Neuron (in vitro differentiated cells): ENCODE measurements at regions not wholly inside any gene's neighbourhood (a gene's known extent, or its start where the extent isn't known, plus 50 kb on each side); places are given as distances from the start of the nearest gene placed in this dataset.

Experiments used
- H2AFZ ChIP-seq: one replicate; pipeline ENCODE4 v1.6.1; 2013; ENCODE audit warnings: low read depth, mild to moderate bottlenecking, inconsistent platforms, low read length, moderate library complexity
- H3K27me3 ChIP-seq: one replicate; pipeline ENCODE4 v1.6.1; 2013; ENCODE audit warnings: low read length; ENCODE audit not compliant: insufficient read depth
- H3K36me3 ChIP-seq: one replicate; pipeline ENCODE4 v1.6.1; 2013; ENCODE audit warnings: low read length; ENCODE audit not compliant: insufficient read depth
- H3K4me1 ChIP-seq: one replicate; pipeline ENCODE4 v1.6.1; 2013; ENCODE audit warnings: low read length; ENCODE audit not compliant: insufficient read depth
- H3K4me3 ChIP-seq: 2 replicates; pipeline ENCODE4 v1.5.1; 2013; ENCODE audit warnings: mild to moderate bottlenecking, low read length, moderate library complexity
- H3K9me3 ChIP-seq: one replicate; pipeline ENCODE4 v1.6.1; 2013; ENCODE audit warnings: low read length

GRCh38 chr6:14463110-14463509 lies 345.5 kb downstream of the CD83 start:
- H3K36me3 ChIP-seq: no peaks in the 10 kb centered on the region
- H3K27me3 ChIP-seq: no peaks in the 10 kb centered on the region
- H3K4me1 ChIP-seq: no peaks in the 10 kb centered on the region
- no peak overlapping the region for H2AFZ ChIP-seq
- no peaks in the 10 kb centered on the region for H3K9me3 ChIP-seq
- no peak overlapping the region for H3K4me3 ChIP-seq

GRCh38 chr6:14464055-14464454 lies 346.5 kb downstream of the CD83 start:
- Histone ChIP-seq H2AFZ (no peak overlapping the region), H3K27me3 (no peaks in the 10 kb centered on the region), H3K9me3 (no peaks in the 10 kb centered on the region), H3K36me3 (no peaks in the 10 kb centered on the region), H3K4me1 (peaks cover 4% of the 10 kb centered on the region), H3K4me3 (no peak overlapping the region)

- no peak overlapping the region for H2AFZ ChIP-seq
- no peaks in the 10 kb centered on the region for H3K9me3 ChIP-seq
- H3K27me3 ChIP-seq: no peaks in the 10 kb centered on the region
- peaks cover 4% of the 10 kb centered on the region for H3K4me1 ChIP-seq
- no peaks in the 10 kb centered on the region for H3K36me3 ChIP-seq
- no peak overlapping the region for H3K4me3 ChIP-seq
Observed at GRCh38 chr6:14464716-14465115, 347.1 kb downstream of the CD83 start.

- Histone ChIP-seq H3K36me3 (no peaks in the 10 kb centered on the region), H3K4me3 (no peak overlapping the region), H3K9me3 (no peaks in the 10 kb centered on the region), H3K4me1 (peaks cover 4% of the 10 kb centered on the region), H3K27me3 (no peaks in the 10 kb centered on the region), H2AFZ (no peak overlapping the region)
Observed at GRCh38 chr6:14466278-14466677, 348.7 kb downstream of the CD83 start.

GRCh38 chr6:14467591-14467990 lies 350.0 kb downstream of the CD83 start:
- no peaks in the 10 kb centered on the region for H3K36me3 ChIP-seq

DNA sequence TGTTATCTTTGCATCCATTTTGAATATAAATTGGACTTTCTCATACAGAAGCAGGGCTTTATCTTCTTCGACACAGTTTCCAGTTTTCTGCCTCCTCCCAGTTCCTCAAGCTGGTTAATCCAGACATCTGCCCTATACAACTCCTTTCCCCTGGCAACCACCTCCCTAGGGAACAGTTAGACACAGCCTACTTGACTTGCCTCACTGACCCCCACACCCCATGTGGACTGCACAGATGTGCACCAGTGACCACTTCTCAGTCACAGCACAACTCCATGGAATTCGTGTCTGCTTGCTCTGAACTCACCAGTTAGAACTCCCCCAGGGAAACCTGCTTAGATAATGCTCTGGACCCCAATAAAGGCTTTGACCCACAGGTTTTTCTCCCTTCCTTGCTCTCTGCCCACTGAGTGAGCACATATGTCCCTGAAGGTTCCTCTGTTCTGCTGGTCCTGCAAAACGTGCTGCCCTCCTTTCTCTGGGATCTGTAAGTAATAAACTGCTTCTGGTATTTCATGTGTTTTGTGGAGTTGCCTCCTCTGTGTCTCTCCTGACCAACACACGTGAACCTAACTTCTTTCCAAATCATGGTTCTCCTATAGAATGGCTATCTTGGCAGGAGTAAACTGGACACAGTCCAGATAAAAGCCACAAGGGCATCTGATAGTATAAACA lies 351.2 kb downstream of the CD83 start:
- Histone ChIP-seq H3K4me1 (peaks cover 4% of the 10 kb centered on the region), H3K4me3 (no peak overlapping the region), H3K36me3 (no peaks in the 10 kb centered on the region), H2AFZ (no peak overlapping the region), H3K9me3 (no peaks in the 10 kb centered on the region), H3K27me3 (no peaks in the 10 kb centered on the region)

More at GRCh38 chr6:14467591-14467990, 350.0 kb downstream of the CD83 start:
- Histone ChIP-seq H3K27me3 (no peaks in the 10 kb centered on the region), H3K9me3 (no peaks in the 10 kb centered on the region), H3K4me3 (no peak overlapping the region), H3K4me1 (peaks cover 4% of the 10 kb centered on the region), H2AFZ (no peak overlapping the region)

- no peaks in the 10 kb centered on the region for H3K9me3 ChIP-seq
- no peaks in the 10 kb centered on the region for H3K36me3 ChIP-seq
- H3K4me1 ChIP-seq: peaks cover 4% of the 10 kb centered on the region
- no peaks in the 10 kb centered on the region for H3K27me3 ChIP-seq
- H3K4me3 ChIP-seq: no peak overlapping the region
- H2AFZ ChIP-seq: no peak overlapping the region
Observed at GRCh38 chr6:14470101-14470500, 352.5 kb downstream of the CD83 start.

DNA sequence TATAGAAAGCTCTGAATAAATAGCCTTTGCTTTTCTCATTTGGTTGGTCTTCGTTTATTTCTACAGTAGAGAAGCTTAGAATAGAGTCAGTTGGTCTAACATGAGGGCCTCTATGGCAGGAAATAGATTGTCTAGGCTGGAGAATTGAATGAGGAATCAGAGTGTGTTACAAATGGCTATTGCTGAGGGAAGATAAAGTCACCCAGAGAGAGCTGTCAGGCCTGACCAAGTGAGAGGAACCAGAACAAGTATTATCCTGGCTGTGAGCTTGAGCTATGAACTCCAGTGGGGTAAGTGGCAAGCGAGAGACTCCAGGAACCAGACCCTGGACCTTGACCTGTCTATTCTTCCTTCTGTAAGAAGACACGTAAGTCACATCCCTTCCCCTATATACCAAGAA lies 353.1 kb downstream of the CD83 start:
- H3K4me1 ChIP-seq: peaks cover 4% of the 10 kb centered on the region
- H3K9me3 ChIP-seq: no peaks in the 10 kb centered on the region
- no peaks in the 10 kb centered on the region for H3K36me3 ChIP-seq
- H3K27me3 ChIP-seq: no peaks in the 10 kb centered on the region
- H3K4me3 ChIP-seq: no peak overlapping the region
- H2AFZ ChIP-seq: no peak overlapping the region

GRCh38 chr6:14472255-14472985 lies 354.8 kb downstream of the CD83 start:
- H3K9me3 ChIP-seq: no peaks in the 10 kb centered on the region

DNA sequence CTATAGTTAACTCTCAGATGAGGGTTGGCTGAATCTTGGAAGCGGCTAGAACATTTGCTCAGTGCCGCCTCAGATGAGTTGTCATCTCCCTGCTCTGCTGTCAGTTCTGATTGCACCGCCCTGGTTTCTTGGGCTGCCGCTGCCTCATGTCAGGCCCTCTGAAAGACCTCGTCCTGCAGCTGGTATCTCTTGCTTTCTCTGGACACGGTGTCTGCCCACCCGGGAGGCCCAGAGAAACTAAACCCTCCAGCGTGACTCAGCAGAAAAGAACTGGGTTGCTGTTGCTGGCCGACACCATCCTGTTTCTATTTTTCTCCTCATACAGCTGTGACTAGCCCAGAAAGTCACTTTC lies 355.4 kb downstream of the CD83 start:
- Histone ChIP-seq H3K27me3 (no peaks in the 10 kb centered on the region), H3K4me1 (peaks cover 4% of the 10 kb centered on the region), H2AFZ (no peak overlapping the region), H3K4me3 (no peak overlapping the region), H3K9me3 (no peaks in the 10 kb centered on the region), H3K36me3 (no peaks in the 10 kb centered on the region)

More at GRCh38 chr6:14472255-14472985, 354.8 kb downstream of the CD83 start:
- H3K4me3 ChIP-seq: no peak overlapping the region
- no peaks in the 10 kb centered on the region for H3K36me3 ChIP-seq
- H3K4me1 ChIP-seq: peaks cover 4% of the 10 kb centered on the region
- no peak overlapping the region for H2AFZ ChIP-seq
- no peaks in the 10 kb centered on the region for H3K27me3 ChIP-seq

DNA sequence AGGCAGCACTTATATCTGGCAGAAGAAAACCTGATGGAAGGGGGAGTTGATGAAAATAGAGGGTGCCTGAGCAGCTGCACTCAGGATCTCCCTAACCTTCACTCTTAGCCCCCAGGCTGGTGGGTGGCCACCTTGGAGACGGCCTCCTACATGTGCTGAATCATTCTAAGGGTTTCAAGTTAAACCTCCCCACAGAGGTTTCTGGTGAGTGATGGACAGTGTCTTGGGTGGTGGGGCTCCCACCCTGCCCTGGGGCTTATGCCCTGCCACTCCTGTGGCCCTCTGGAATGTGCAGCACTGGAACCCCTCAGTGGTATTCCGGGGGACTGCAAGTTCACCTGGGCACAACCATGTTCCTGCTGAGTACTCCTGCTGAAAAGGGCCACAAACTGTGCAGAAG lies 357.2 kb downstream of the CD83 start:
- Histone ChIP-seq H2AFZ (no peak overlapping the region), H3K36me3 (no peaks in the 10 kb centered on the region), H3K9me3 (no peaks in the 10 kb centered on the region), H3K4me3 (no peak overlapping the region), H3K27me3 (no peaks in the 10 kb centered on the region), H3K4me1 (no peaks in the 10 kb centered on the region)

DNA sequence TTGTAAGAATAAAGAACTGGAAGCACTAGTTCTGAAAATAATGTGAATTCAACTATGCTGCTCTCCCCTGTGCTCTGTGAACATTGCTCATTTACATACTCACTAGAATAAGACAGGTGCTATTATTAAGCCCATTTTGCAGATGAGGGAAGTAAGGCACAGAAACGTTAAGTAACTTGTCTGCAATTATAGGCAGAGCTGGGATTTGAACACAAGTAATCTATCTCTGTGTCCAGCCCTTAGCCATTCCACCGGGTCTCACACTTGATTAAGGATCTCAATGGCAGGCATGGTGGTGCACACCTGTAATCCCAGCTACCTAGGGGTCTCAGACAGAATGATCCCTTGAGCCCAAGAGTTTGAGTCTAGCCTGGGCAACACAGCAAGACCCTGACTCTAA lies 357.7 kb downstream of the CD83 start:
- Histone ChIP-seq H3K9me3 (no peaks in the 10 kb centered on the region), H3K4me1 (no peaks in the 10 kb centered on the region), H3K36me3 (no peaks in the 10 kb centered on the region), H2AFZ (no peak overlapping the region), H3K27me3 (no peaks in the 10 kb centered on the region), H3K4me3 (no peak overlapping the region)

GRCh38 chr6:14476793-14477531 lies 359.4 kb downstream of the CD83 start:
- no peaks in the 10 kb centered on the region for H3K9me3 ChIP-seq
- H3K27me3 ChIP-seq: no peaks in the 10 kb centered on the region
- no peak overlapping the region for H3K4me3 ChIP-seq

More at GRCh38 chr6:14476793-14477531, 359.4 kb downstream of the CD83 start:
- Histone ChIP-seq H3K4me1 (no peaks in the 10 kb centered on the region), H2AFZ (no peak overlapping the region), H3K36me3 (no peaks in the 10 kb centered on the region)
